CD4-positive, alpha-beta T cell (primary cell): ENCODE measurements at regions not wholly inside any gene's neighbourhood (a gene's known extent, or its start where the extent isn't known, plus 50 kb on each side); places are given as distances from the start of the nearest gene placed in this dataset.

ENCODE experiments used
- ATAC-seq: fragments of 200-7000 bp; cut with Tn5 transposase; one replicate; pipeline ENCODE4 v1.10.0; 2022; ENCODE audit warnings: mild to moderate bottlenecking; ENCODE audit not compliant: poor library complexity
- CTCF ChIA-PET: fragments of 350-600 bp; sonication (Branson Sonifier 250); formaldehyde crosslinking; loops from one replicate; lab custom pipeline; 2021; ENCODE audit warnings: antibody characterized with exemption, inconsistent platforms; lab: Charles Lee
- POLR2A ChIA-PET: fragments of 350-600 bp; sonication (Branson Sonifier 250); formaldehyde crosslinking; loops from one replicate; lab custom pipeline; 2021; ENCODE audit warnings: antibody characterized with exemption, inconsistent platforms; lab: Charles Lee
- DNase-seq, 14 experiments: peaks; one replicate each; pipeline ENCODE4 v3.0.0-alpha.2; 2013 to 2020; ENCODE audit warnings: mixed read lengths in 2 of 14
- H3K27ac ChIP-seq, 2 donors: one replicate each; pipeline versions ENCODE4 v1.5.1 to v1.7.0; 2013; ENCODE audit warnings: low read length in 2 of 2, low read depth in 1 of 2, mild to moderate bottlenecking in 1 of 2
- H3K27me3 ChIP-seq, 2 experiments: 1 replicate in 1 of 2; 2 replicates in 1 of 2; pipeline versions ENCODE4 v1.6.1 to v1.7.0; 2013; ENCODE audit warnings: low read length in 2 of 2, control low read depth in 1 of 2, mild to moderate bottlenecking in 1 of 2, moderate library complexity in 1 of 2; ENCODE audit not compliant: insufficient read depth in 2 of 2, control insufficient read depth in 1 of 2
- H3K36me3 ChIP-seq: one replicate; pipeline ENCODE4 v1.6.1; 2013; ENCODE audit warnings: low read length, control low read depth; ENCODE audit not compliant: insufficient read depth
- H3K4me1 ChIP-seq: one replicate; pipeline ENCODE4 v1.6.1; 2013; ENCODE audit warnings: low read length, control low read depth; ENCODE audit not compliant: insufficient read depth
- H3K4me3 ChIP-seq: one replicate; pipeline ENCODE4 v1.5.1; 2013; ENCODE audit warnings: mild to moderate bottlenecking, low read length, moderate library complexity
- H3K9me3 ChIP-seq, 2 experiments: 1 replicate in 1 of 2; 2 replicates in 1 of 2; pipeline versions ENCODE4 v1.6.1 to v1.7.0; 2013; ENCODE audit warnings: low read length in 2 of 2, mild to moderate bottlenecking in 2 of 2, control low read depth in 1 of 2, moderate library complexity in 1 of 2; ENCODE audit not compliant: control insufficient read depth in 1 of 2, insufficient read depth in 1 of 2
- H3K27ac Mint-ChIP-seq: one replicate; pipeline ENCODE4 v1.8.0; 2020; ENCODE audit warnings: mixed read lengths
- H3K27me3 Mint-ChIP-seq: one replicate; pipeline ENCODE4 v1.8.0; 2021; ENCODE audit warnings: mixed read lengths
- H3K36me3 Mint-ChIP-seq: one replicate; pipeline ENCODE4 v1.8.0; 2021; ENCODE audit warnings: low read depth, mixed read lengths
- H3K4me1 Mint-ChIP-seq: one replicate; pipeline ENCODE4 v1.8.0; 2021; ENCODE audit warnings: low read depth, mixed read lengths
- H3K4me3 Mint-ChIP-seq: one replicate; pipeline ENCODE4 v1.8.0; 2020; ENCODE audit warnings: mild to moderate bottlenecking, mixed read lengths
- H3K9me3 Mint-ChIP-seq: one replicate; pipeline ENCODE4 v1.8.0; 2020; ENCODE audit warnings: mixed read lengths
- CTCF ChIP-seq: fragments of 200-600 bp; IDR thresholded peaks from one replicate; pipeline ENCODE4 v1.8.0; 2022; ENCODE audit warnings: antibody characterized with exemption, mild to moderate bottlenecking
- intact Hi-C, 2 experiments: fragments of 100-400 bp; cut with DNase I in 1 of 2; cut with micrococcal nuclease in 1 of 2; formaldehyde crosslinking; loops; one replicate each; pipeline versions ENCODE4 v1.15.1 to v1.9.0; 2023 to 2025; cut with DNase I, micrococcal nuclease

- Mint-ChIP-seq H3K27ac (no peak overlapping the region), H3K9me3 (no peaks in the 10 kb centered on the region), H3K27me3 (no peaks in the 10 kb centered on the region), H3K4me1 (peaks cover 4% of the 10 kb centered on the region), H3K4me3 (no peak overlapping the region), H3K36me3 (no peaks in the 10 kb centered on the region)
- Histone ChIP-seq H3K4me1 (no peaks in the 10 kb centered on the region), H3K27ac (no peak overlapping the region), H3K4me3 (no peak overlapping the region), H3K36me3 (no peaks in the 10 kb centered on the region), H3K27me3 (no peaks in the 10 kb centered on the region), H3K9me3 (no peaks in the 10 kb centered on the region)
- DNase-seq (no peak), ATAC-seq (no peak)
- intact Hi-C loops: no loop called here
- ChIA-PET POLR2A (no interaction called here), CTCF (no interaction called here)
- no peak for TF ChIP-seq CTCF
These were observed 433.8 kb upstream of the NOX3 start for GRCh38 chr6:155889410-155889809.

GRCh38 chr6:155887421-155887820 lies 431.8 kb upstream of the NOX3 start:
- Mint-ChIP-seq H3K36me3 (no peaks in the 10 kb centered on the region), H3K27ac (no peak overlapping the region), H3K4me1 (peaks cover 24% of the 10 kb centered on the region), H3K9me3 (no peaks in the 10 kb centered on the region), H3K27me3 (no peaks in the 10 kb centered on the region), H3K4me3 (no peak overlapping the region)
- Histone ChIP-seq H3K27me3 (no peaks in the 10 kb centered on the region), H3K27ac (no peak overlapping the region), H3K4me1 (no peaks in the 10 kb centered on the region), H3K4me3 (no peak overlapping the region), H3K36me3 (no peaks in the 10 kb centered on the region), H3K9me3 (no peaks in the 10 kb centered on the region)
- DNase-seq: no peak
- no peak for ATAC-seq
- CTCF ChIA-PET: no interaction called here
- intact Hi-C loops: no loop called here
- POLR2A ChIA-PET: no interaction called here
- no peak for TF ChIP-seq CTCF

GRCh38 chr6:155883741-155884140 lies 428.1 kb upstream of the NOX3 start:
- DNase-seq: no peak

More at GRCh38 chr6:155883741-155884140, 428.1 kb upstream of the NOX3 start:
- Histone ChIP-seq H3K4me1 (peaks cover 5% of the 10 kb centered on the region), H3K4me3 (no peak overlapping the region), H3K36me3 (no peaks in the 10 kb centered on the region), H3K27ac (no peak overlapping the region), H3K27me3 (no peaks in the 10 kb centered on the region), H3K9me3 (no peaks in the 10 kb centered on the region)
- ChIA-PET CTCF (no interaction called here), POLR2A (no interaction called here)
- peaks cover 33% of the 10 kb centered on the region for H3K4me1 Mint-ChIP-seq
- no peak for ATAC-seq
- H3K27me3 Mint-ChIP-seq: no peaks in the 10 kb centered on the region
- H3K27ac Mint-ChIP-seq: peak overlapping the region; percentile 82
- H3K36me3 Mint-ChIP-seq: no peaks in the 10 kb centered on the region
- intact Hi-C loops: no loop called here
- H3K9me3 Mint-ChIP-seq: peaks cover 1% of the 10 kb centered on the region
- TF ChIP-seq CTCF: no peak
- H3K4me3 Mint-ChIP-seq: no peak overlapping the region
